Activated CD8-positive, alpha-beta T cell treated with anti-CD3 and anti-CD28 coated beads, Interleukin-2, amount 10 ng/mL, durations not matched to agents 7 days and 5 days (primary cell): ENCODE measurements at regions not wholly inside any gene's neighbourhood (a gene's known extent, or its start where the extent isn't known, plus 50 kb on each side); places are given as distances from the start of the nearest gene placed in this dataset.
"Not testable (repeated sequence)": the region's sequence is repeated elsewhere in the genome, so short reads cannot be mapped to it uniquely, and the experiment has no call there.

Experiments used
- ATAC-seq: fragments of 150-1000 bp; cut with Tn5 transposase; one replicate; pipeline ENCODE4 v1.10.0; 2021; ENCODE audit warnings: moderate library complexity
- CTCF ChIA-PET: fragments of 350-600 bp; sonication (Branson Sonifier 250); formaldehyde crosslinking; loops from one replicate; lab custom pipeline; 2021; ENCODE audit warnings: antibody characterized with exemption; lab: Charles Lee
- POLR2A ChIA-PET: fragments of 350-600 bp; sonication (Branson Sonifier 250); formaldehyde crosslinking; loops from one replicate; lab custom pipeline; 2021; ENCODE audit warnings: antibody characterized with exemption; lab: Charles Lee
- DNase-seq: peaks from one replicate; pipeline ENCODE4 v3.0.0-alpha.2; 2020
- H3K27ac Mint-ChIP-seq: one replicate; pipeline ENCODE4 v1.8.0; 2021; ENCODE audit warnings: mild to moderate bottlenecking, mixed read lengths
- H3K27me3 Mint-ChIP-seq: one replicate; pipeline ENCODE4 v1.8.0; 2021; ENCODE audit warnings: low read depth, mixed read lengths
- H3K36me3 Mint-ChIP-seq: one replicate; pipeline ENCODE4 v1.8.0; 2021; ENCODE audit warnings: low read depth, mixed read lengths
- H3K4me1 Mint-ChIP-seq: one replicate; pipeline ENCODE4 v1.8.0; 2021; ENCODE audit warnings: low read depth, mixed read lengths
- H3K4me3 Mint-ChIP-seq: one replicate; pipeline ENCODE4 v1.8.0; 2021; ENCODE audit warnings: mild to moderate bottlenecking, mixed read lengths
- H3K9me3 Mint-ChIP-seq: one replicate; pipeline ENCODE4 v1.8.0; 2022; ENCODE audit warnings: mixed read lengths; ENCODE audit not compliant: insufficient read depth

- ATAC-seq, H3K4me1 Mint-ChIP-seq, H3K9me3 Mint-ChIP-seq, CTCF ChIA-PET, H3K27me3 Mint-ChIP-seq, H3K36me3 Mint-ChIP-seq, H3K4me3 Mint-ChIP-seq, H3K27ac Mint-ChIP-seq, POLR2A ChIA-PET, DNase-seq: not testable (repeated sequence)
These were observed 119.0 kb upstream of the CENPW start for GRCh38 chr6:126220901-126221300.

- H3K27ac Mint-ChIP-seq, result no peak overlapping the region
- ChIA-PET CTCF (no interaction called here), POLR2A (no interaction called here)
- no peaks in the 10 kb centered on the region for H3K27me3 Mint-ChIP-seq
- no peaks in the 10 kb centered on the region for H3K9me3 Mint-ChIP-seq
- H3K4me1 Mint-ChIP-seq, result no peaks in the 10 kb centered on the region
- ATAC-seq (no peak), DNase-seq (no peak)
- H3K4me3 Mint-ChIP-seq, result no peak overlapping the region
- H3K36me3 Mint-ChIP-seq, result no peaks in the 10 kb centered on the region
These were observed 111.8 kb upstream of the CENPW start for GRCh38 chr6:126227833-126228702.

DNA sequence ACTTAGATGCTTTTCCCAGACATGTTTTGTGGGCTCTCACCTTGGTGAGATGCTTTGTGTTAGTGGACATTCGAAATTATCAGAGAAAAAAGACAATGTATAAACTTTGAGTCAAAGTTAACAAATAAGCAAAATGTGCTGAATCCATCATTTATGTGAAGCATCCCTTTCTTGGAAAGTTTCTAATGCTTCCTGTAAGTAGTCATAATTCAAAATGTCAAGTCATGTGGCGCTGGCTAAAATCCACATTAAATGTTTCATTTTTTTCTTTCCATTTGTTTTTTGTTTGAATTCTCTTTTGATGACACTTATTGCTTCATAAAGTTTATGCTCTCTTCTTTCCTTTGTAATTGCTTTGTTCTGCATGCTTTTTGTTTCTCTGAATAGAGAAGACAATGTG lies 107.2 kb upstream of the CENPW start:
- no peak for DNase-seq
- Mint-ChIP-seq H3K4me1 (no peaks in the 10 kb centered on the region), H3K9me3 (no peaks in the 10 kb centered on the region), H3K27ac (no peak overlapping the region), H3K4me3 (no peak overlapping the region), H3K27me3 (no peaks in the 10 kb centered on the region), H3K36me3 (no peaks in the 10 kb centered on the region)
- POLR2A ChIA-PET, result no interaction called here
- CTCF ChIA-PET, result no interaction called here
- ATAC-seq, result no peak

DNA sequence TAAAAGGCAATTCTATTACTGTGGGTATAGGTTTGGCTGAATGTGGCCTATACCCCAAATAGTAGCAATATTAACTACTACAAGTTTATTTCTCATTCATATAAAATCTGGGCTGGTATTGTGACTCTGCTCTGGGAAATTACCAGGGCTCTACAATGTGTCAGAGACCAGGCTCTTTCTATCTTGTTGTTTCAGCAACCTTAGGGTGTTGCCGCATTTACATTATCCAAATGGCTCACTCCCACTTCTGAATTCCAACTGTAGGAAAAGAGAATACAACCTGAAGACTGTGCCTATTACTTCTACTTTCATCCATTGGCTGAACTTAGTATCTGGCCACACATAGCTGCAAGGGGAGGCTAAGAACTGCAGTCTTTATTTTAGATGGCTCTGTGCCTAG lies 106.7 kb upstream of the CENPW start:
- no peaks in the 10 kb centered on the region for H3K27me3 Mint-ChIP-seq
- no peak overlapping the region for H3K4me3 Mint-ChIP-seq
- DNase-seq (no peak), ATAC-seq (no peak)
- POLR2A ChIA-PET, result no interaction called here
- H3K4me1 Mint-ChIP-seq, result no peaks in the 10 kb centered on the region
- no peak overlapping the region for H3K27ac Mint-ChIP-seq
- no peaks in the 10 kb centered on the region for H3K36me3 Mint-ChIP-seq
- no peaks in the 10 kb centered on the region for H3K9me3 Mint-ChIP-seq
- CTCF ChIA-PET, result no interaction called here

DNA sequence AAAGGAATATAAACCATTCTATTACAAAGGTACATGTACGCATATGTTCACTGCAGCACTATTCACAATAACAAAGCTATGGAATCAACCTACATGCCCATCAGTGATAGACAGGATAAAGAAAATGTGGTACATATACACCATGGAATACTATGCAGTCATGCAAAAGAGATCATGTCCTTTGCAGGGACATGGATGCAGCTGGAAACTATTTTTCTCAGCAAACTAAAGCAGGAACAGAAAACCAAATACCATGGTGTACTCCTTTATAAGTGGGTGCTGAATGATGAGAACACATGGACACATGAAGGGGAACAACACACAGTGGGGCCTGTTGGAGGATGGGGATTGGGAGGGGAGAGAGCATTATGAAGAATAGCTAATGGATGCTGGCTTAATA lies 104.6 kb upstream of the CENPW start:
- Mint-ChIP-seq H3K4me1 (no peaks in the 10 kb centered on the region), H3K27ac (no peak overlapping the region), H3K36me3 (no peaks in the 10 kb centered on the region), H3K27me3 (no peaks in the 10 kb centered on the region), H3K9me3 (no peaks in the 10 kb centered on the region), H3K4me3 (no peak overlapping the region)
- POLR2A ChIA-PET, result no interaction called here
- no peak for ATAC-seq
- DNase-seq, result no peak
- CTCF ChIA-PET, result no interaction called here

GRCh38 chr6:126245077-126245476 lies 94.8 kb upstream of the CENPW start:
- no peak overlapping the region for H3K4me3 Mint-ChIP-seq
- no peak for ATAC-seq
- no peaks in the 10 kb centered on the region for H3K4me1 Mint-ChIP-seq
- no peak overlapping the region for H3K27ac Mint-ChIP-seq
- ChIA-PET CTCF (no interaction called here), POLR2A (no interaction called here)
- no peaks in the 10 kb centered on the region for H3K36me3 Mint-ChIP-seq
- H3K27me3 Mint-ChIP-seq, result no peaks in the 10 kb centered on the region
- DNase-seq, result no peak
- no peaks in the 10 kb centered on the region for H3K9me3 Mint-ChIP-seq

- ChIA-PET CTCF (no interaction called here), POLR2A (no interaction called here)
- H3K9me3 Mint-ChIP-seq, result no peaks in the 10 kb centered on the region
- no peaks in the 10 kb centered on the region for H3K36me3 Mint-ChIP-seq
- no peak overlapping the region for H3K4me3 Mint-ChIP-seq
- ATAC-seq, result no peak
- no peak for DNase-seq
- no peaks in the 10 kb centered on the region for H3K4me1 Mint-ChIP-seq
- H3K27ac Mint-ChIP-seq, result no peak overlapping the region
- no peaks in the 10 kb centered on the region for H3K27me3 Mint-ChIP-seq
These were observed 87.8 kb upstream of the CENPW start for GRCh38 chr6:126252154-126252553.

DNA sequence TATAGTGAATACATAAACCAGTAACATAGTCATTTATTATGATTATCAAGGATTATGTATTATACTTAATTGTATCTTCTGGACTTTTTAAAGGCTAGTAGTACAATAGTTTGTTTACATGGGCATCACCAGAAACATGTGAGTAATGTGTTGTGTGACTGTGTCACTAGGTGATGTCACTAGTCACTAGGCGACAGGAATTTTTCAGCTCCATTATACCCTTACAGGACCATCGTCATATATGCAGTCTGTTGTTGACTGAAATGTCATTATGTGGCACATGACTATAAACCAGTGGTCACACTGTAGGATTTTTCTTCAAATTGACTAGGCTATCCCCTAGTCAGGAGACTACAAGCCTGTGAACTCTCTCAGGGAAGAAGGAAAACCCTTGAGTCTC lies 86.5 kb upstream of the CENPW start:
- Mint-ChIP-seq H3K27me3 (no peaks in the 10 kb centered on the region), H3K4me1 (no peaks in the 10 kb centered on the region), H3K4me3 (no peak overlapping the region), H3K27ac (no peak overlapping the region), H3K9me3 (no peaks in the 10 kb centered on the region), H3K36me3 (no peaks in the 10 kb centered on the region)
- CTCF ChIA-PET, result no interaction called here
- POLR2A ChIA-PET, result no interaction called here
- ATAC-seq (no peak), DNase-seq (no peak)

GRCh38 chr6:126258150-126258549 lies 81.8 kb upstream of the CENPW start:
- Mint-ChIP-seq H3K36me3 (no peaks in the 10 kb centered on the region), H3K4me1 (no peaks in the 10 kb centered on the region), H3K27me3 (no peaks in the 10 kb centered on the region), H3K9me3 (peaks cover 11% of the 10 kb centered on the region), H3K4me3 (no peak overlapping the region), H3K27ac (no peak overlapping the region)
- ChIA-PET POLR2A (no interaction called here), CTCF (no interaction called here)
- ATAC-seq, result no peak
- no peak for DNase-seq

DNA sequence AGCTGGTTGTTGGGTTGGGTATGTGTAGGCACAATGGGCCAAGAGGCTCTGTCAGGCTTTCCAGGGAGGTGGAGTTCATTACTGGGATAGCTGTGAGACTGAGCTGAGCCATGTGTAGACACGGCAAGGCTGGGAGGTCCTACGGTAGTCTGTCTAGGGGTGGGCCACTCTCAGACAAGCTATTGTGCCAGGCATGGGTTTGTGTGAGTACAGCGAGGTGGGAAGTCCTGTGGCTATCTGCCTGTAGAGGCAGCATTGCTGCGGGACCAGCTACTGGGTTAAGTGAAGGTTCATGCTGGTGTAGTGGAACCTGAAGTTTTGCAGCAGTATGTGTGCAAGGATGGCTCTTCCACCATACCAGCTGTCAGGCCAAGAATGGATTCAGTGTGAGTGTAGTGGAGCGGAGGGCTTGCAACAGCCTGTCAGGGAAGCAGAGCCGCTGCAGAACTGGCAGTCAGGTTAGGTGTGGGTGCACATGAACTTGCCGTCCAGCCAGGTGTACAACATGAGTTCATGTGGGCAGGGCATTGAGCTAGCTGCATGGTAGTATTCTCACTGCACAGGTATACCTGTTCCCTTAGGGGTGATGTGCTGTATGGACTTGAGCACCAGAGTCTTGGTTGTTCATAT lies 78.0 kb upstream of the CENPW start:
- no peak for DNase-seq
- POLR2A ChIA-PET, result no interaction called here
- H3K27me3 Mint-ChIP-seq, result no peaks in the 10 kb centered on the region
- no peaks in the 10 kb centered on the region for H3K36me3 Mint-ChIP-seq
- no peak overlapping the region for H3K4me3 Mint-ChIP-seq
- no peaks in the 10 kb centered on the region for H3K4me1 Mint-ChIP-seq
- CTCF ChIA-PET, result no interaction called here
- no peak for ATAC-seq
- H3K27ac Mint-ChIP-seq, result no peak overlapping the region
- H3K9me3 Mint-ChIP-seq, result peaks cover 11% of the 10 kb centered on the region

- Mint-ChIP-seq H3K27me3 (no peaks in the 10 kb centered on the region), H3K9me3 (peaks cover 11% of the 10 kb centered on the region), H3K36me3 (no peaks in the 10 kb centered on the region), H3K4me3 (no peak overlapping the region), H3K27ac (no peak overlapping the region), H3K4me1 (no peaks in the 10 kb centered on the region)
- ChIA-PET CTCF (no interaction called here), POLR2A (no interaction called here)
- DNase-seq (no peak), ATAC-seq (no peak)
These were observed 75.7 kb upstream of the CENPW start for GRCh38 chr6:126264265-126264664.

GRCh38 chr6:126266664-126267063 lies 73.3 kb upstream of the CENPW start:
- H3K4me1 Mint-ChIP-seq, result no peaks in the 10 kb centered on the region
- H3K27me3 Mint-ChIP-seq, result no peaks in the 10 kb centered on the region
- H3K36me3 Mint-ChIP-seq, result no peaks in the 10 kb centered on the region
- POLR2A ChIA-PET, result no interaction called here
- CTCF ChIA-PET, result no interaction called here
- H3K9me3 Mint-ChIP-seq, result no peaks in the 10 kb centered on the region
- ATAC-seq, result no peak
- H3K4me3 Mint-ChIP-seq, result no peak overlapping the region
- H3K27ac Mint-ChIP-seq, result no peak overlapping the region
- DNase-seq, result no peak
